HuH-7.5 (cell line): ENCODE measurements at regions not wholly inside any gene's neighbourhood (a gene's known extent, or its start where the extent isn't known, plus 50 kb on each side); places are given as distances from the start of the nearest gene placed in this dataset.

ENCODE experiments used
- DNase-seq: peaks from one replicate; pipeline ENCODE4 v3.0.0; 2011; ENCODE audit warnings: low spot score

GRCh38 chr10:43735907-43736306, 87.2 kb upstream of the ZNF32 start:
- DNase-seq, result no peak

DNA sequence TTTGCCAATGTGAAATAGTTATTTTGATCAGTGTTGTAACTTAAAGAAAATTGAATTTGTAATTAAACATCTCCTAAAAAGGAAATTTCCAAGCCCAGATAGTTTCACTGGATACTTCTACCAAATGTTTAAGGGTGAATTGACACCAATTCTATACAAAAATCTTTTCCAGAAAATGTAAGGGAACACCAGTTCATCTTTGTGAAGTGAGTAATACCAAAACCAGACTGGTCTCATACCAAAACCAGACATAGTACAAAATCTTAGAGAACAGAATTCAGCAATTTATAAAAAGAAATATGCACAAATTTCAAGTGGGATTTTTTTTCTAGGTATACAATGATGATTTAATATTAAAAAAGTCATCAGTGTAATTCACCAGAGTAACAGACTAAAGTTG, 86.0 kb upstream of the ZNF32 start:
- no peak for DNase-seq

DNA sequence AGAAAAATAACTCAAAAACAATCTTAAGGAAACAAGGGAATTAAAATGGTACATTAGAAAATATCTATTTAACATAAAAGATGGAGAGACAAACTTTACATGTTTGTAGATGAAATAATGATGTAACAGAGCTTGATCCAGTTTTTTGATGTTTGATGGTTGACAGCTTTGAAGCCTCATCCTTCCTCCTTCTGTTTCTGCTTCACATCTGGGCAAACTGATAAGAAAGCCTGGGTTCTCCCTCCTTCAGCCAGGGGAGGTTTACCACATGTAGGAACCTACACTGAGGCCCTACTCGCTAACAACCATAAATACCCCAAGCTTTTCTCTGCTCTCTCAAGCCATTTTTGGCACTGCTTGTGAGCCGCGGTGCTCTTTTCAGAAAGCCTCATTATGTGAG, 82.8 kb upstream of the ZNF32 start:
- no peak for DNase-seq

GRCh38 chr10:43728425-43728824, 79.7 kb upstream of the ZNF32 start:
- no peak for DNase-seq

DNA sequence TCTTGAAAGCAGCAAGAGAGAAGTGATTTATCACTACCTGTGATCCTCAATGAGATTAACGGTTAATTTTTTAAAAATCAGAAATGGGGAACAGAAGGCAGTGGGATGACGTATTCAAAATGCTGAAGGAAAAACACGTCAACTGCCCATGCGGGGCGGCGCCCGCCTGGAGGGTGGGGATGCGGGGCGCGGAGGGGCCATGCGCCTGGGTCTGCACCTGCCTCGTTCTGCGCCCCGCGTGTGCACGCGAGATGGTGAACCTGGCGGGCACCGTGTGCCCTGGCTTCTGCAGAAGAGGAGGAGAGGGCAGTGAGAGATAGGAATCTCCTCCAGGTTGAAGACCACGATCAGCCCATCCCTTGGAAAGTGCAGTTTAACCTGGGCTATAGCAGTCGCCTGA, 79.3 kb upstream of the ZNF32 start:
- DNase-seq, result no peak

GRCh38 chr10:43715334-43715733, 66.7 kb upstream of the ZNF32 start:
- DNase-seq, result no peak

DNA sequence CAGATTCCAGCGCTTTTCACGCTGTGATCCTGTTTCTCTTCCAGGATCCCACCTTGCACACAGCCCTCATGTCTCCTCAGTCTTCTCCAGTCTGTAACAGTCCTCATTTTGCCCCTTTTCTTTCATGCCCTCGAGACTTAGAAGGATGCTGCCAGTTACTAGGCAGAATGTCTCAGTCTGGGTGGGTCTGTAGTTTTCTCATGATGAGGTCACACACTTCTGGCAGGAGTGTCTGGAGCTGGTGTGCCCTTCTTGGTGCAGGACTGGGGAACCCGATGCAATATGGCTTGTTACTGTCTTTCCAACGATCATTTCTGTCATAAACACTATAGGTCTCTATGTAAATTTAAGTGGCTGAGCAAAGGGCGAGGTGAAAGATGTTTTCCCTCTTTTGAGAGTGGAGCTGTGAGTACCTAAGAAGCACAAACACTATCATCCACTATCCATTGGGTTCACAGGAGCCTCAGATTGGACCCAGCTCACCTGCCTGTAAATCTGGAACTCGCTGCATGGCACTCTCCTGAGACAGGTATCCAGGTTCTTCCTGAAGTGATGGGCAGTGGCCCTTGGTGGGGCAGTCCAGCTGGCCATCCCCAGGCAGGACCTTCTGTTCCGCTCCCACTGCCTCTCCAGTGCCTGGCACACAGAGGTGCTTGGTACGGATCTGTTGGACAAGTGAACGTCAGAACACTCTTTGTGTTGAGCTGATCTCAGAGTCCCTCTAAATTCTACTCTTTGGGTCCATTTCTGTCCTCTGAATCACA, 64.3 kb upstream of the ZNF32 start:
- no peak for DNase-seq

DNA sequence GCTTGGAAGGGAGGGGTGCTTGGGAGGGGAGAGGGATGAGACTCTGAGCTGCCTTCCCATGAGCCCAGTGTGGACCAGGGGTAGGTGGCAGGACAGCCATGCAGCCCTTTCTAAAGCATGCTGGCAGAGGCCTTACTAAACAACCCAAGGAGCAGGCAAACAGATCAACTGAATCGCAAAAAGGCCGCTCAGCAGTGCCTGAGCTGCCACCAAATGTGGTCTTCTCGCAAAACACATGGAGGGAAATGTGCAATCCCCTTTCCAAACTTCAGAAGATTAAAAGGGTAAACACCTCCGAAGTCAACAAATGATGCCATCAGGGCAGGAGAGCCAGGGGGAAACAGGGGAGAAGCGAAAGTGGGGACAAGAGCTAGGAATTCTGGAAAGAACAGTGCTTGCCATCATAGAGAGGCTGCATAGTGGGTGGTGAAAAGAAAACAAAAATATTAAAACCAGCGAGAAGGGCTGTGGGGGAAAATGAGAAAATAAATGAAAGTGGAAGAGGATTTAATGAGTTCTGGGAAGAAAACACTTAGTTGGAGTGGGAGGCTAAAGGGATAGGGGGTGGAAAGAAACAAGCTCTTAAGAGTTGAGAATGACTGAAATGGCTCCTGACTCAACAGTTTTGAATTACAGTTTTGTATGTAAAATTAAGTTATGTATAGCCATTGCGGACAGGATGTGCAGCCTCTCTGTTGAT, 62.2 kb upstream of the ZNF32 start:
- DNase-seq, result no peak

DNA sequence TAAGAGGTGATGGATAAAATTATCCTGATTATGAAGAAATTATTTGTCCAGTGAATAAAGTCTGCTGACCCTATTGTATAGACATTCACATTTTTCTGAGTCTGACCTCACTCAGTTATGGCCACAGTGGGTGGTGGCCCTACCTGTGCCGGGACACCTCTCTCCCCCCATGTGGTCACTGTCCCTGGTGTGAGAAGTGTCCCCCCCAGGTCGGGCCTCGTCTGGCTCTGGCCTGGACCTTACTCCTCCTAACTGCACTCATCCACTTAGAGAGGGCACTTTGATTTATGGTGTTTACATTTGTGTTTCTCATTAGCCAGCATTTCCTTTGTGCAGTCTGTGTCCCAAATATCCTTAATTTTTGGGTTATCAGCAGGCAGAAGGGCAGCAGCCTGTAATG, 59.6 kb upstream of the ZNF32 start:
- no peak for DNase-seq

DNA sequence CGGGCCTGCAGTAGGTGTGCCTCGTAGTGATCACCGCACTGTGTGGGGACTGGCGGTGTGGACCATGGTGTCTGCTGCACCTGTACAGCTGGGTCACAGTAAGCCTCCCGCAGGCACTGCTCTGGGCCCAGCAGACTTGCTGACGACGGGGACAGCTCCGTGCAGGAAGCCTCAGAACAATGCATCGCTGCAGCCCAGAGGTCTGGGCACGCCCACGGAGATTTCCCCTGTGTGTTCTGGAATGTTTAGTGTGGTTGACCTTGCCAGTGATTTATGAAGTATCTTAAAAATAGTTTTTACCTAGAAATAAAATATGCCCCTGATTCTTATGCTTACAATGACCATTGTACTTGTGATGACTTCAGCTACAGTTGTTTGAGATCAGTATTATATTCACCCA, 59.1 kb upstream of the ZNF32 start:
- no peak for DNase-seq

GRCh38 chr10:43706166-43706565, 57.5 kb upstream of the ZNF32 start:
- no peak for DNase-seq

GRCh38 chr10:43703286-43703685, 54.6 kb upstream of the ZNF32 start:
- DNase-seq, result no peak

GRCh38 chr10:43702936-43703281, 54.2 kb upstream of the ZNF32 start:
- DNase-seq, result no peak

- DNase-seq, result no peak
Measured at GRCh38 chr10:43702213-43702935, 53.7 kb upstream of the ZNF32 start.

GRCh38 chr10:43701295-43701694, 52.6 kb upstream of the ZNF32 start:
- DNase-seq, result no peak

- DNase-seq, result no peak
Measured at GRCh38 chr10:43700306-43700705, 51.6 kb upstream of the ZNF32 start.

DNA sequence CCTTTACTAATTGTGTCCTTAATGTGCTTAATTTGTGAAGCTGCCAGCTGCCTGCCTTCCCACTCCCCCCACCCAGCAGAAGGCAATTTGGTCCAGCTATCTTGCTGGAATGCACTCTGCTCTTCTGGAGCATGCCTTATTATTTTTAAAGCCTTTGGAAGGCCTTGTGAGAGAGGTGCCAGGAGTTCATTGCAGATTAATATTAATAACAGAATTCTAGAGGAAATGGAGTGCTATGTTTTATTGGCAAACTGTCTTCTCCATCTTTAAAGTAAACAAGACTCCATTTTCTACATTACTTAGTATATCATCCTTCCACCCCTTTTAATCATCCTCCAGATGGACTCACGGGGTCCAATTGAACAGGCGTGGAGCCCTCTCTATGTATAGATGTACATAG, 50.8 kb upstream of the ZNF32 start:
- DNase-seq, result no peak
